Stimulated activated CD4-positive, alpha-beta T cell treated with anti-CD3 and anti-CD28 coated beads, Interleukin-1b, Interleukin-23, amount 100 ng/mL, for 1 hour (primary cell): ENCODE measurements at regions not wholly inside any gene's neighbourhood (a gene's known extent, or its start where the extent isn't known, plus 50 kb on each side); places are given as distances from the start of the nearest gene placed in this dataset.

Experiments
- DNase-seq, 2 donors: peaks; one replicate each; pipeline ENCODE4 v3.0.0-alpha.2; 2020; ENCODE audit warnings: low read depth in 2 of 2

- no peak for DNase-seq
These were observed 54.5 kb upstream of the ME3 start for GRCh38 chr11:86726770-86727504.

GRCh38 chr11:86726118-86726753 lies 53.8 kb upstream of the ME3 start:
- DNase-seq, result no peak

GRCh38 chr11:86724137-86724536 lies 51.7 kb upstream of the ME3 start:
- no peak for DNase-seq

GRCh38 chr11:86723281-86723680 lies 50.9 kb upstream of the ME3 start:
- no peak for DNase-seq

GRCh38 chr11:86722748-86723147 lies 50.3 kb upstream of the ME3 start:
- DNase-seq, result no peak
